HepG2 (cell line): ENCODE measurements at regions not wholly inside any gene's neighbourhood (a gene's known extent, or its start where the extent isn't known, plus 50 kb on each side); places are given as distances from the start of the nearest gene placed in this dataset.

Experiments
- ARHGAP35 ChIP-seq: sonication (generic); formaldehyde crosslinking; IDR thresholded peaks from 2 replicates; pipeline ENCODE4 v1.9.0; 2022; ENCODE audit warnings: mild to moderate bottlenecking, inconsistent platforms, moderate library complexity, missing genetic modification reagents, borderline replicate concordance
- DMTF1 ChIP-seq: sonication (generic); formaldehyde crosslinking; IDR thresholded peaks from 2 replicates; pipeline ENCODE4 v1.4.0; 2020; ENCODE audit warnings: mild to moderate bottlenecking, missing genetic modification reagents
- RERE ChIP-seq: IDR thresholded peaks from 2 replicates; pipeline ENCODE4 v1.6.1; 2016; ENCODE audit warnings: low read depth, missing genetic modification reagents, missing compliant biosample characterization
- TGIF2 ChIP-seq: IDR thresholded peaks from 2 replicates; pipeline ENCODE4 v1.6.1; 2016; ENCODE audit warnings: control low read depth, missing compliant biosample characterization
- TOPORS ChIP-seq: sonication (generic); formaldehyde crosslinking; IDR thresholded peaks from 2 replicates; pipeline ENCODE4 v1.8.0; 2023; ENCODE audit warnings: mild to moderate bottlenecking, missing genetic modification reagents
- ZFX ChIP-seq: sonication (generic); formaldehyde crosslinking; IDR thresholded peaks from 2 replicates; pipeline ENCODE4 v1.4.0; 2020; ENCODE audit warnings: mild to moderate bottlenecking, low read depth, missing genetic modification reagents, moderate library complexity
- ZNF574 ChIP-seq: sonication (generic); formaldehyde crosslinking; IDR thresholded peaks from 2 replicates; pipeline ENCODE4 v1.4.0; 2020; ENCODE audit warnings: missing genetic modification reagents
- ZNF691 ChIP-seq: sonication (generic); formaldehyde crosslinking; IDR thresholded peaks from 2 replicates; pipeline ENCODE4 v1.4.0; 2020; ENCODE audit warnings: missing genetic modification reagents, low read depth, mild to moderate bottlenecking, borderline replicate concordance

GRCh38 chr7:425794-426188, 93.9 kb downstream of the PDGFA start (continued):
- no peak for TF ChIP-seq TGIF2
- TF ChIP-seq TOPORS (CRISPR knock-in tag) = no peak
- TF ChIP-seq ZFX = no peak
- no peak for TF ChIP-seq DMTF1
- TF ChIP-seq ZNF691 (CRISPR knock-in tag) = no peak
- no peak for TF ChIP-seq ZNF574 (CRISPR knock-in tag)
- no peak for TF ChIP-seq ARHGAP35
- TF ChIP-seq RERE (CRISPR knock-in tag) = no peak
